ENCODE measurements at regions not wholly inside any gene's neighbourhood (a gene's known extent, or its start where the extent isn't known, plus 50 kb on each side); places are given as distances from the start of the nearest gene placed in this dataset.

GRCh38 chr10:2543974-2544373 lies 523.4 kb upstream of the PFKP start:
- peak; percentile 58 for ATAC-seq (ENCODE audit: insufficient read depth, low read depth)
- peak; percentile 46 for DNase-seq
- peaks cover 55% of the 10 kb centered on the region for H3K4me1 ChIP-seq (ENCODE audit: insufficient read depth, low read length)
- no peaks in the 10 kb centered on the region for H3K27me3 ChIP-seq (ENCODE audit: insufficient read depth, low read length, poor library complexity)
- no peak for TF ChIP-seq CTCF (IDR thresholded peaks at IDR 0.05; ENCODE audit: borderline replicate concordance, extremely low read depth, low read length, poor library complexity, severe bottlenecking)
- no peak for TF ChIP-seq EZH2 (IDR thresholded peaks at IDR 0.05; ENCODE audit: borderline replicate concordance, low read depth, low read length, severe bottlenecking)
- 0 out of 2 replicates have a peak overlapping the region, but pooled peaks have one; percentile 0 for H2AFZ ChIP-seq (ENCODE audit: low read depth, low read length)
- H3K27ac ChIP-seq (ENCODE audit: low read length), result peak overlapping the region; percentile 77
- H3K9ac ChIP-seq (ENCODE audit: low read depth, low read length), result peak overlapping the region; percentile 34
- peak overlapping the region; percentile 35 for H3K4me2 ChIP-seq (ENCODE audit: insufficient read depth, low read length)
- 0 out of 4 replicates have a peak overlapping the region, but pooled peaks of 1 of the 2 experiments have one; percentile 4 for H3K4me3 ChIP-seq (ENCODE audit: low read depth in 1 of 2, low read length in 2 of 2)
- no peaks in the 10 kb centered on the region for H3K9me3 ChIP-seq (ENCODE audit: insufficient read depth, low read length, severe bottlenecking)
- H3K36me3 ChIP-seq (ENCODE audit: insufficient read depth, low read length), result no peaks in the 10 kb centered on the region
- H3K79me2 ChIP-seq (ENCODE audit: insufficient read depth, low read length), result no peaks in the 10 kb centered on the region
- no peaks in the 10 kb centered on the region for H4K20me1 ChIP-seq (ENCODE audit: insufficient read depth, low read length)

GRCh38 chr10:2543142-2543886 lies 524.0 kb upstream of the PFKP start:
- Histone ChIP-seq H3K27me3 (ENCODE audit: insufficient read depth, low read length, poor library complexity) (no peaks in the 10 kb centered on the region), H2AFZ (ENCODE audit: low read depth, low read length) (no peak overlapping the region)

GRCh38 chr10:2541176-2541575 lies 526.2 kb upstream of the PFKP start:
- Histone ChIP-seq H3K9ac (ENCODE audit: low read depth, low read length) (peak overlapping the region; percentile 43), H3K79me2 (ENCODE audit: insufficient read depth, low read length) (no peaks in the 10 kb centered on the region), H3K4me3 (ENCODE audit: low read depth in 1 of 2, low read length in 2 of 2) (peak overlapping the region in 1 of 2 experiments; percentile 28; a peak in 2 of 4 replicates), H3K9me3 (ENCODE audit: insufficient read depth, low read length, severe bottlenecking) (no peaks in the 10 kb centered on the region), H3K4me2 (ENCODE audit: insufficient read depth, low read length) (peak overlapping the region; percentile 58), H3K27ac (ENCODE audit: low read length) (peak overlapping the region; percentile 86), H3K27me3 (ENCODE audit: insufficient read depth, low read length, poor library complexity) (no peaks in the 10 kb centered on the region), H4K20me1 (ENCODE audit: insufficient read depth, low read length) (no peaks in the 10 kb centered on the region), H2AFZ (ENCODE audit: low read depth, low read length) (peak overlapping the region; percentile 61), H3K36me3 (ENCODE audit: insufficient read depth, low read length) (no peaks in the 10 kb centered on the region), H3K4me1 (ENCODE audit: insufficient read depth, low read length) (peaks cover 55% of the 10 kb centered on the region)
- TF ChIP-seq CTCF (IDR thresholded peaks at IDR 0.05; ENCODE audit: borderline replicate concordance, extremely low read depth, low read length, poor library complexity, severe bottlenecking) (no peak), EZH2 (IDR thresholded peaks at IDR 0.05; ENCODE audit: borderline replicate concordance, low read depth, low read length, severe bottlenecking) (no peak)
- DNase-seq (peak; percentile 68), ATAC-seq (ENCODE audit: insufficient read depth, low read depth) (peak; percentile 94)

More at GRCh38 chr10:2543142-2543886, 524.0 kb upstream of the PFKP start:
- H3K36me3 ChIP-seq (ENCODE audit: insufficient read depth, low read length), result no peaks in the 10 kb centered on the region
- peak overlapping the region; percentile 77 for H3K27ac ChIP-seq (ENCODE audit: low read length)
- peaks cover 55% of the 10 kb centered on the region for H3K4me1 ChIP-seq (ENCODE audit: insufficient read depth, low read length)
- peak; percentile 27 for ATAC-seq (ENCODE audit: insufficient read depth, low read depth)
- TF ChIP-seq CTCF (IDR thresholded peaks at IDR 0.05; ENCODE audit: borderline replicate concordance, extremely low read depth, low read length, poor library complexity, severe bottlenecking) (no peak), EZH2 (IDR thresholded peaks at IDR 0.05; ENCODE audit: borderline replicate concordance, low read depth, low read length, severe bottlenecking) (no peak)
- H3K79me2 ChIP-seq (ENCODE audit: insufficient read depth, low read length), result no peaks in the 10 kb centered on the region
- 0 out of 4 replicates have a peak overlapping the region, but pooled peaks of 1 of the 2 experiments have one; percentile 4 for H3K4me3 ChIP-seq (ENCODE audit: low read depth in 1 of 2, low read length in 2 of 2)
- no peaks in the 10 kb centered on the region for H3K9me3 ChIP-seq (ENCODE audit: insufficient read depth, low read length, severe bottlenecking)
- no peaks in the 10 kb centered on the region for H4K20me1 ChIP-seq (ENCODE audit: insufficient read depth, low read length)
- peak overlapping the region; percentile 35 for H3K4me2 ChIP-seq (ENCODE audit: insufficient read depth, low read length)
- peak; percentile 38 for DNase-seq
- H3K9ac ChIP-seq (ENCODE audit: low read depth, low read length), result peak overlapping the region; percentile 34

All from DND-41 (cell line).